GM12892 (cell line): ENCODE measurements at regions not wholly inside any gene's neighbourhood (a gene's known extent, or its start where the extent isn't known, plus 50 kb on each side); places are given as distances from the start of the nearest gene placed in this dataset.

ENCODE experiments used
- POLR2A ChIP-seq: IDR thresholded peaks from 2 replicates; pipeline ENCODE4 v1.6.1; 2011; ENCODE audit warnings: low read depth, low read length, control low read depth
- POLR2AphosphoS5 ChIP-seq: IDR thresholded peaks from 2 replicates; pipeline ENCODE4 v1.6.1; 2011; ENCODE audit warnings: low read depth, low read length, control low read depth

- TF ChIP-seq POLR2A (no peak), POLR2AphosphoS5 (no peak)
Measured at GRCh38 chr4:20474119-20474518, 222.4 kb downstream of the SLIT2 start.
